ENCODE measurements at regions not wholly inside any gene's neighbourhood (a gene's known extent, or its start where the extent isn't known, plus 50 kb on each side); places are given as distances from the start of the nearest gene placed in this dataset.
"Not testable (repeated sequence)": the region's sequence is repeated elsewhere in the genome, so short reads cannot be mapped to it uniquely, and the experiment has no call there.

DNA sequence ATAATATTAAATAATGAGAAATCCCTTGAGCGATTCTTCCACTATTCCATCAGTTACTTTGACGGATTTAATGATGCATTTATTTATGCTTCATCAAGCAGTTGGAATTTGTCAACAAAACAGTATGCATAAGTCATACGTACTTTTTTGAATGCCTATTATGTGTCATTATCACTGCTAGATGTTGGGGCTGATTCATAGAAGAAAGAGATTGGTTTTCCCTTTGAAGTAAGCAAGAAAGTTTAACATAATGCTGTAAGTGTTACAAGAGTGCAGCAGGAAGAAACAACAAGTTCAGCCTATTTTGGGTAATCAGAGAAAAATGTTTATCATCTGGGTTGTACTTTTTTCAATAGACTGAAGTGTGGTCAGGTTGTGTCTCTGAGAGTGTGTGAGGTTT lies 121.2 kb upstream of the RANBP3L start:
- DNase-seq (ENCODE audit: extremely low spot score), result no peak
- POLR2A ChIA-PET, result no interaction called here
- CTCF ChIA-PET, result interaction anchor here (1.3 kb wide), 1 partner anchor 11 kb away, joined by 3 read pairs; no protein-coding TSS in a partner anchor
- TF ChIP-seq, protein P1, sequence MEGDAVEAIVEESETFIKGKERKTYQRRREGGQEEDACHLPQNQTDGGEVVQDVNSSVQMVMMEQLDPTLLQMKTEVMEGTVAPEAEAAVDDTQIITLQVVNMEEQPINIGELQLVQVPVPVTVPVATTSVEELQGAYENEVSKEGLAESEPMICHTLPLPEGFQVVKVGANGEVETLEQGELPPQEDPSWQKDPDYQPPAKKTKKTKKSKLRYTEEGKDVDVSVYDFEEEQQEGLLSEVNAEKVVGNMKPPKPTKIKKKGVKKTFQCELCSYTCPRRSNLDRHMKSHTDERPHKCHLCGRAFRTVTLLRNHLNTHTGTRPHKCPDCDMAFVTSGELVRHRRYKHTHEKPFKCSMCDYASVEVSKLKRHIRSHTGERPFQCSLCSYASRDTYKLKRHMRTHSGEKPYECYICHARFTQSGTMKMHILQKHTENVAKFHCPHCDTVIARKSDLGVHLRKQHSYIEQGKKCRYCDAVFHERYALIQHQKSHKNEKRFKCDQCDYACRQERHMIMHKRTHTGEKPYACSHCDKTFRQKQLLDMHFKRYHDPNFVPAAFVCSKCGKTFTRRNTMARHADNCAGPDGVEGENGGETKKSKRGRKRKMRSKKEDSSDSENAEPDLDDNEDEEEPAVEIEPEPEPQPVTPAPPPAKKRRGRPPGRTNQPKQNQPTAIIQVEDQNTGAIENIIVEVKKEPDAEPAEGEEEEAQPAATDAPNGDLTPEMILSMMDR (IDR thresholded peaks at IDR 0.05; ENCODE audit: control extremely low read depth, extremely low read depth, low read depth, missing control alignments), result no peak

DNA sequence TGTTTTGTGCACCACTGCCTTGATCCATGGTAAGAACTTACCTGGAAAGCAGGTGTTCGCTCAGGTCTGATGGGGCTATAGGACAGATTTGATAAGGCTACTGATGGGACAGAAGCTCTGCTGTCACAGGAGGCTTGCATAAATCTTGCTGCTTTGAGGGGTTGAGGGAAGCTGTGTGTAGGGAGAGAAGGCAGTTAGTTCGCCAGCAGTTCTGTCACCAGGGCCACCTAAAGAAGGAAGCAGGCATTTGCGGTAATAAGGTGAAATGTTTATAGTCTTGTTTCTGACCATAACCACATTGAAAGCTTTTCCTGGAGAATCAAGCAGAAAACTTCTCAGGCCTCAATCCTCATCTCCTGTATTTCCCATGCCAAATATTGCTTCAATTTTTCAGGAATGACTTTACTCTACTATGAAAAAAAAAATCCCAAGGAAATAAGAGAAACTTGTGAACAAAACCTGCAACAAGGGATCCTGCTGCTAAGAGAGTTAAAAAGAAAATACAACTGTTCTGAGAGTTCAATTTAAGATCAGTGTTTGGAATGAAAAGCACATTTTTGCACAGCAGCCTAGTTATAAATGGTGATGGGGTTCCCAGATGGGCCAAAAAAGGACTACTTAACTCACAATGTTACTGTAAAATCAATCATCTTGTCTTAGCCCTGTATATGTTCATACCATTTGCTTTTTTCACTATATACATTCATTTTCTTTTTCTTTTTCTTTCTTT lies 122.0 kb upstream of the RANBP3L start:
- TF ChIP-seq, protein P1 (IDR thresholded peaks at IDR 0.05; ENCODE audit: control extremely low read depth, extremely low read depth, low read depth, missing control alignments), result no peak
- ChIA-PET POLR2A (no interaction called here), CTCF (interaction anchor here (1.3 kb wide), 1 partner anchor 10 kb away, joined by 3 read pairs; no protein-coding TSS in a partner anchor)
- DNase-seq (ENCODE audit: extremely low spot score), result no peak

GRCh38 chr5:36426070-36426469 lies 124.4 kb upstream of the RANBP3L start:
- CTCF ChIA-PET, result interaction anchor here (1.5 to 2.2 kb wide), 2 partner anchors 10 to 80 kb away, joined by 5 to 8 read pairs; no protein-coding TSS in a partner anchor
- DNase-seq (ENCODE audit: extremely low spot score); POLR2A ChIA-PET: not testable (repeated sequence)

DNA sequence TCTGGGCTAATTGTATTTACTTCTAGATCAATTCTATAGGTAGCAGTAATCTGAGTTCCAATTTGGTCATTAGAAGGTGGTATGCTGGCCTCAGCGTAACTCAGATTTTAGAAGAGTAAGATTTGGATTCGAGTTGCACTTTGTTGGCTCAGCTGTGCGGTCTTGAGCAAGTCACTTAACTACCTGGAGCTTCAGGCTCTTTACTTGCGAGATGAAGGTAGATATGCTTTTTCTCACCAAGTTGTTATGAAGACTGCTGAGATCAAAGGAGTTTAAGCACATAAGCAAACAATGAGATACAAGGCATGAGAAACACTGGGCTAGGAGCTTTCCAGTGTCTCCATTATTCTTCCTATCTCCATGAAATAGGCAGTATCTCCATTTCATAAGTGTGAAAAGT lies 133.8 kb upstream of the RANBP3L start:
- TF ChIP-seq, protein P1 (IDR thresholded peaks at IDR 0.05; ENCODE audit: control extremely low read depth, extremely low read depth, low read depth, missing control alignments), result no peak
- CTCF ChIA-PET, result interaction anchor here (1.2 kb wide), 1 partner anchor 20 kb away, joined by 3 read pairs; no protein-coding TSS in a partner anchor
- POLR2A ChIA-PET, result no interaction called here
- no peak for DNase-seq (ENCODE audit: extremely low spot score)

GRCh38 chr5:36436306-36436705 lies 134.6 kb upstream of the RANBP3L start:
- DNase-seq (ENCODE audit: extremely low spot score), result no peak
- ChIA-PET CTCF (interaction anchor here (1.2 kb wide), 2 partner anchors 21 to 23 kb away, joined by 3 to 4 read pairs; no protein-coding TSS in a partner anchor), POLR2A (no interaction called here)
- TF ChIP-seq, protein P1 (IDR thresholded peaks at IDR 0.05; ENCODE audit: control extremely low read depth, extremely low read depth, low read depth, missing control alignments), result no peak

- DNase-seq (ENCODE audit: extremely low spot score), result no peak
- POLR2A ChIA-PET, result no interaction called here
- TF ChIP-seq, protein P1 (IDR thresholded peaks at IDR 0.05; ENCODE audit: control extremely low read depth, extremely low read depth, low read depth, missing control alignments), result no peak
- CTCF ChIA-PET, result interaction anchor here (1.0 to 1.9 kb wide), 2 partner anchors 9 to 18 kb away, joined by 3 to 4 read pairs; no protein-coding TSS in a partner anchor
Observed at GRCh38 chr5:36438765-36439561, 137.3 kb upstream of the RANBP3L start.
